Nephron (organoid): ENCODE measurements at regions not wholly inside any gene's neighbourhood (a gene's known extent, or its start where the extent isn't known, plus 50 kb on each side); places are given as distances from the start of the nearest gene placed in this dataset.

ENCODE experiments used
- H3K27ac Mint-ChIP-seq, 3 experiments: 2 replicates each; pipeline ENCODE4 v1.8.0; 2020; ENCODE audit warnings: mixed read lengths in 3 of 3, mild to moderate bottlenecking in 2 of 3, moderate library complexity in 1 of 3
- H3K27me3 Mint-ChIP-seq: 2 replicates; pipeline ENCODE4 v1.8.0; 2021; ENCODE audit warnings: low read depth, mild to moderate bottlenecking, moderate library complexity, mixed read lengths
- H3K36me3 Mint-ChIP-seq: 2 replicates; pipeline ENCODE4 v1.8.0; 2020; ENCODE audit warnings: low read depth, mixed read lengths
- H3K4me1 Mint-ChIP-seq: 2 replicates; pipeline ENCODE4 v1.8.0; 2020; ENCODE audit warnings: mixed read lengths
- H3K4me3 Mint-ChIP-seq, 3 experiments: 2 replicates each; pipeline ENCODE4 v1.8.0; 2020; ENCODE audit warnings: mild to moderate bottlenecking in 3 of 3, mixed read lengths in 3 of 3, moderate library complexity in 2 of 3
- H3K9me3 Mint-ChIP-seq: 2 replicates; pipeline ENCODE4 v1.8.0; 2020; ENCODE audit warnings: mixed read lengths
- CTCF ChIP-seq, 3 experiments: fragments of 200-600 bp; sonication (generic); IDR thresholded peaks; one replicate each; pipeline ENCODE4 v1.5.0; 2021; ENCODE audit warnings: antibody characterized with exemption in 3 of 3; ENCODE audit not compliant: unreplicated experiment in 3 of 3

DNA sequence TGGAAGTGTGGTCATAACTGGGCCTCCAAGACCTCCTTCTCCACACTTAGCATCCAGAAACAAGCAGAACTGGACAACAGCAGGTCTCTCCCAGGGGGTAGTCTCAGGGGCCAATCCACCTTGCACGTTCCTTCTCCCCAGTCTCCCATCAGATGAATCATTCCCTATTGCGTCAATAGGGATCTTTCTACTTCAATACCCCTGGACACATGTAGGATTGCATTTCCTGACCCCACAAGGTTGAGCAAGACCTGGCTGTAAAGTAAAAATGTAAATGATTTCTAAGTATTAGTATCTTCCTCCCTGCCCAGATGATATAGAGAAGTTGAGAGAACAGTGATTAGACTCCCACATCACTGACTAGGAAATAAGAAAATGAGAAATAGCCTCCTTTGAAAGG is 224.5 kb upstream of the CSF3R start:
- Mint-ChIP-seq H3K27ac (no peak overlapping the region), H3K9me3 (no peaks in the 10 kb centered on the region), H3K27me3 (peaks cover 95% of the 10 kb centered on the region), H3K36me3 (no peaks in the 10 kb centered on the region), H3K4me3 (no peak overlapping the region), H3K4me1 (no peaks in the 10 kb centered on the region)
- no peak for TF ChIP-seq CTCF (IDR thresholded peaks at IDR 0.05; ENCODE audit: unreplicated experiment in 3 of 3)

GRCh38 chr1:36706416-36706815 is 223.7 kb upstream of the CSF3R start:
- Mint-ChIP-seq H3K36me3 (no peaks in the 10 kb centered on the region), H3K27me3 (peaks cover 93% of the 10 kb centered on the region), H3K9me3 (no peaks in the 10 kb centered on the region), H3K27ac (no peak overlapping the region), H3K4me3 (no peak overlapping the region), H3K4me1 (no peaks in the 10 kb centered on the region)
- TF ChIP-seq CTCF (IDR thresholded peaks at IDR 0.05; ENCODE audit: unreplicated experiment in 3 of 3), result no peak

DNA sequence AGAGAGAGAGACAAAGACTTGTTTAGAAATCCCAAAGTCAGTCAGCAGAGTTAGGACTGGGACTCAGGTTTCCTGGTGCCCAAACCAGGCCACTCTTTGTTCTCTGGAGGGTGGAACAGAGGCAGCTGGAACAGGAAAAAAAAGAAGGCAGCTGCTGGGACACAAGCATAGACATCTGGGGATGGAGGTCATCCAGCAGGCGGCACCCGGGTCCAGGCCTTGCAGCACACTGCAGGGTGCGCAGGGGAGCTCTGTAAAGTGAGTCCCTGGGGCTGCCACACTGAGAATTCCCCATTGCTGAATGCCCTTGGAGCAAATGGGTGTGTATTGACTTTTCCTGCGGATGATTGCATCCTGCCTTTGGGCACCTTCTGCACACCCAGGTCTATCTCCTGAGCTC is 222.9 kb upstream of the CSF3R start:
- H3K9me3 Mint-ChIP-seq, result no peaks in the 10 kb centered on the region

DNA sequence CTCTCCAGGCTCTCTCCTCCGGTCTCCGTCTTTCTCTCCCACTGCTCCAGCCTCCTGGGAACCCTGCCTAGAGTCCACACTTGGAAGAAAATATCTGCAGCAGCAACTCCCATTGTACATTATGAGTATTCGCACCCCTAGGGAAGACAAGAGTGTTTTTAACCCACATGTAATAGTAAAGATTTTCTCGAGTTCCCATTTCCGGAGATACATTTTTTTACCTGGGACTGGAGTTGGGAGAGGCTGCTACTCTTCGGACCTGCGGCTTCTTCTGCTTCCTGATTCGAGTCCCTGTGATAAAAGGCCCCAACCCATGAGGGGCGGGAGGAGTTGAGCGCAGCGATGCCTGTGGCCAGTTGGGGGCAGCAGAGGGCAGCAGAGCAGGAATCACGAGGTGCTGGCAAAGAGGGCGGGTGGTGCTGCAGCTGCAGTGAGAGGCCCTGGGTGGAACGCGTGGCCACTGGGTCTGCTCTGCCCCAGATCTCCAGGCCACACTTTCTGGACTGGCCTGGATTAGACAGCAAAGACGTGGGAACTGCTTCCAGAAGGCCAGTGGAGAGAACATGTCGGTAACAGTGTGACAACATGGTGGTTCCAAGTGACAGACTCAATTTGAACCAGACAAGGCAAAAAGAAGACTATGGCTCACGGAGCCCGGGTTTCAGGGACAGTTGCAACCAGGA is 221.0 kb upstream of the CSF3R start:
- Mint-ChIP-seq H3K9me3 (no peaks in the 10 kb centered on the region), H3K27me3 (peaks cover 90% of the 10 kb centered on the region), H3K27ac (no peak overlapping the region), H3K4me1 (no peaks in the 10 kb centered on the region), H3K4me3 (no peak overlapping the region), H3K36me3 (no peaks in the 10 kb centered on the region)
- peak; percentile 84 to 94 (median 87) for TF ChIP-seq CTCF (IDR thresholded peaks at IDR 0.05; ENCODE audit: unreplicated experiment in 3 of 3)

More for the DNA sequence above, 222.9 kb upstream of the CSF3R start:
- Mint-ChIP-seq H3K4me3 (no peak overlapping the region), H3K27me3 (peaks cover 93% of the 10 kb centered on the region), H3K36me3 (no peaks in the 10 kb centered on the region), H3K4me1 (no peaks in the 10 kb centered on the region), H3K27ac (no peak overlapping the region)
- TF ChIP-seq CTCF (IDR thresholded peaks at IDR 0.05; ENCODE audit: unreplicated experiment in 3 of 3), result no peak

DNA sequence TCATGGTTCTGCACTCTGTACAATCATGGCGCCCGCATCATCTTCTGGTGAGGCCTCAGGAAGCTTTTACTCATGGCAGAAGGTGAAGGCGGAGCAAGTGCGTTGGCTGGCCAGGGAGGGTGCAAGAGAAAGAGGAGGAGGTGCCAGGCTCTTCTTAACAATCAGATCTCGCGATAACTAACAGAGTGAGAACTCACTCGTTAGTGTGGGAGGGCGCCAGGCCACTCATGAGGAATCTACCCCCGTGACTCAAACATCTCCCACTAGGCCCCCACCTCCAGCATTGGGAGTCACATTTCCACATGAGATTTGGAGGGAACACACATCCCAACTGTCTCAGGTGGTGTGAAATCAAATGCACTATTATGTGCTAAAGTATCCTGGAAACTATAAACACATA is 220.2 kb upstream of the CSF3R start:
- Mint-ChIP-seq H3K9me3 (no peaks in the 10 kb centered on the region), H3K4me3 (no peak overlapping the region), H3K27ac (no peak overlapping the region), H3K27me3 (peaks cover 90% of the 10 kb centered on the region), H3K4me1 (no peaks in the 10 kb centered on the region), H3K36me3 (no peaks in the 10 kb centered on the region)
- TF ChIP-seq CTCF (IDR thresholded peaks at IDR 0.05; ENCODE audit: unreplicated experiment in 3 of 3), result no peak
